ENCODE measurements at regions not wholly inside any gene's neighbourhood (a gene's known extent, or its start where the extent isn't known, plus 50 kb on each side); places are given as distances from the start of the nearest gene placed in this dataset.
"Not testable (repeated sequence)": the region's sequence is repeated elsewhere in the genome, so short reads cannot be mapped to it uniquely, and the experiment has no call there.

DNA sequence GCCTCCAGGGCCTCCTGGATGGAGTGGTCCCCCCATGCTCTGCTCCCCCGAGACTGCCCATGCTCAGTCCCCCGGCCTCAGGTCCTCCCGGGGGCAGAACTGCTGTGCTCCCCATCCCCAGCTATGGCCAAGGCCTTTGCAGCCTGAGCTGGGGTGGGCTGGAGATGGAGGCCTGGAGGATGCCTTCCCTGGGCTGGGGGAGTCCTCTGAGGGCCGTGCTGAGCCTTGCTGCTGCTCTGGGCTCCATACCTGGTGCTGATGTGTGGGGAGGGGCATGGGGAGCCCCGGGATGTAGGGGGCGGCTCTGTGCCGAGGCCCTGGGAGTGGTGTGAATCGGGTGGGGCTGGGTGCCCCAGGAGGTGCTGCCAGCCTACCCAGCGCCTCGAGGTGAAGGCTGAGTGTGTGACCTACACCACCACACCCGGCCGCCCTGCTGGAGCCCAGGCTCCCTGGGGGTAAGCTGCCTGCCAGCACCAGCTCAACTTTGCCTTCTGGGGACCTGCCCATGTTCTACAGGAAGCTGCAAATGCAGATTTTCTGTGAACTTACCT is 109.5 kb downstream of the UNCX start:
- DNase-seq (ENCODE audit: low spot score), result no peak

DNA sequence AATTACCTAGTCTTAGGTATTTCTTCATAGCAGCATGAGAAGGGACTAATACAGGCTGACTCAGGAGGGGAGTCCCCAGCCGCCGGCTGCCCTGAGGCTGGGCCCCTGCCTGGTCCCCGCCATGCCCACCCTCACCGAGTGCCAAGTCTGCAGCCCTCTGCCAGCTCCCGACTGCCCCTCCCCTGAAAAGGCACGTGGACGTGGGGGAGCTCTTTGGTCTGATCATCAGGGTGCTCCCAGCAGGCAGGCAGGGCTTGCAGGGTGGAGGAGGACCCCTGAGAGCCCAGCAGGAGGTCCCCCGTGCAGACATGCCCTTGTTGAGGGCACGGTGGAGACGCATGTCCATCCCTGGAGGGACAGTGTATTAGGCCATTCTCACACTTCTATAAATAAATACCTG is 110.9 kb downstream of the UNCX start:
- DNase-seq (ENCODE audit: low spot score), result no peak

DNA sequence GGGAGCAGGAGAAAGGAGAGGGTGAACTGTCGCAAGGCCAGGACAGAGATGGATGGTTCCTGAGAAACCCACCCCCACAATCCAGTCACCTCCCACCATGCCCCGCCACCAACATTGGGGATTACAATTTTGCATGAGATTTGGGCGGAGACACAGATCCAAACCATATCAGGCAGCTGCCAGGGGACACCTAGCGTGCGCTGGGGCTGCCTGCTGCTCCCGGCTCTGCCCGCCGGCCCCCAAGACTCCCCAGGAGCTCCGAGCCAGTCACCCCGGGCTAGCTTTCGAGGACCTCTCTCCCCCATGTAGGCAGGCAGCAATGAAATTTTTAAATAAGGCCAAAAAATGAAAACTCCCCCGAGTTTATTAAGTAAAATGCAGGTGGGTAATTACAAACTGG is 111.7 kb downstream of the UNCX start:
- no peak for DNase-seq (ENCODE audit: low spot score)

DNA sequence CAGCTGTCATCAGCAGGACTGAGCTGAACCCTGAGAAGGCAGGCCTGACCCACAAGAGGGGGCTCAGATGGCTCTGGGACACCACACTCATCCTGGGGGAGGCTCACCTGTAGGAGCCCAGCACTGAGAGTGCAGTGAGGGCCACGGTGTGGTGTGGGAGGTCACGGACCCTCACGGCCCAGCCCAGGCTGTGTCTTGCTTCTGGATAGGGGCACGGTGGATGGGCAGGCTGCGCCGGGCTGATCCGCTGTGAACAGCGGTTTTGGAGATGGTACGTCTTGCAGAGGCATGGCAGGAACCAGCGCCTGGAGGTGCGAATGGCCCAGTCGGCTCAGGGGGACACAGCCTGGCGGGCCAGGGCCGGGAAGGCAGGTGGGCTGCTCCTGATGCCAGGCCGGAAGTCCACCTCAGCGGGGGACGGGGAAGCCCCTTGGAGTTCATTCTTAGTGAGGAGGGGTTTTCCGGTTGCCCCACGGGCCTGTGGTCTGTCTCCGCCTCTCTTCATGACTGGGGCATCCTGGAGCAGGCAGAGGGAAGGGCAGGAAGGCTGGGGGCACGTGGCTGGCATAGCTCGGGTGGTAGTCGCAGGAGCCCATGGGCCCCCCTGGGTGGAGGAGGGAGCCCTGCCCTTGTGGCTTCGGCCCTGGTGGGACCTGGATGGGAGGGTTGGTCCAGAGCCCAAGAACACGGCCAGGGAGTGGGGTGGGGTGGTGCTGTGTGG is 112.5 kb downstream of the UNCX start:
- DNase-seq (ENCODE audit: low spot score), result no peak

DNA sequence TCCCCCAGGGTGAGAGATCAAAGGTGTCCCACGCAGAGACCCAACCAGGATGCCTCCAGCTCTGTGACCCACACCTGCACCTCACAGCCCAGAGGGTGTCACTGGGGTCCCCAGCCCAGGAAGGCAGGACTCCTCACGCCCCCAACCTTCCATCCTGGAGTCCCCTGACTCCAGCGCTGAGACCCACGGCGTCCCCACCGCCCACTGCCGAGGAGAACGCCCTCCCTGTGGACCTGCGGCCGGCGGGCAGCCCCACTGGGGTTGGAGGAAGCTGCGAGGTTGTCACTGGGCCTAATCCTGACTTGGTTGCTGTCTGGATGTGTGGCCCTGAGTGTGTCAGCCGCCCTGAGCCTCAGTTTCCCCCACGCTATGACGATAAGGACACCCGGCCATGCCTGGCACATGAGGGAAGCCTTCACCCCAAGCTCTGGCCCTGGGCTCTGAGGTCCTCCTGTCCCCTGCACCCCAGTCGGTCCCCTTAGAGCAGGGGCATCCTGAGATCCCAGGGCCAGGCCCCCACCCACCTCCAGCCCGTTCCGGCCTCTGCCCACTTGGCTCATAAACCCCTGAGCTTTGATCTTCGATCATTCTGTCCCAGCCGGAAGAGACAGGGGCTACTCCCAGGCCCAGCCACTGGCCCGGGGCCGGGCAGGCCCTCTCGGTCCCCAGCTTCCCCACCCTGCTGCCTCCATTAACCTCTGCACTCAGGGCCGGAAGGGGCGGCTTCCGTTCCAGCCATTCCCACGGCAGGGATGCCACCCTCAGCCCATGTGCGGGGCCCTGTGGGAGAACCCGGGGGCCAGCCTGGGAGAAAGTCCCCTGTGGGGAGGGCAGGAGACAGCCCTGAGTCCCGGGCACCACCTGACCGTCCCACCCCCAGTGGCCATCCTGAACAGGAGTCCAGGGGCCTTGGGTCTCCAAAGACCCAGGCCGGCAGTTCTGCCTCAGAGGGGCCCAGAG is 113.2 kb downstream of the MICALL2 start:
- no peak for DNase-seq (ENCODE audit: low spot score)

DNA sequence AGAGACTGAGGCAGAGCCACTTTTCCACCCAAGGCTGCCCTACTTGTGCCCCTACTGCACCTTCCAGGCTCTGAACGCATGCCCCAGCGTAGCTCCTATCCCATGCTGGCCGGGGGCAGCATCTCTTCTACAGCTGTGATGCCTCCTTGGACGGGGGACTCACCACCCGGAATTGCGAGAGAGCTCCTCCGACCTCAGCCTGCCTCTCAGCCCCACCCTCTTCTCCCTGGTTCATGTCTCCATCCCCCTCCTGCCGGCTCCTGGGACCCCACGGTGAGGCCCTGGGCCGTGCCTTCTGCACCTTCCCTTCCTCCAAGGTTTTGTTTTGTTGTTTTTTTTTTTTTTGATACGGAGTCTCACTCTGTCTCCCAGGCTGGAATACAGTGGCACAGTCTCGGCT is 112.4 kb downstream of the MICALL2 start:
- DNase-seq (ENCODE audit: low spot score), result no peak

DNA sequence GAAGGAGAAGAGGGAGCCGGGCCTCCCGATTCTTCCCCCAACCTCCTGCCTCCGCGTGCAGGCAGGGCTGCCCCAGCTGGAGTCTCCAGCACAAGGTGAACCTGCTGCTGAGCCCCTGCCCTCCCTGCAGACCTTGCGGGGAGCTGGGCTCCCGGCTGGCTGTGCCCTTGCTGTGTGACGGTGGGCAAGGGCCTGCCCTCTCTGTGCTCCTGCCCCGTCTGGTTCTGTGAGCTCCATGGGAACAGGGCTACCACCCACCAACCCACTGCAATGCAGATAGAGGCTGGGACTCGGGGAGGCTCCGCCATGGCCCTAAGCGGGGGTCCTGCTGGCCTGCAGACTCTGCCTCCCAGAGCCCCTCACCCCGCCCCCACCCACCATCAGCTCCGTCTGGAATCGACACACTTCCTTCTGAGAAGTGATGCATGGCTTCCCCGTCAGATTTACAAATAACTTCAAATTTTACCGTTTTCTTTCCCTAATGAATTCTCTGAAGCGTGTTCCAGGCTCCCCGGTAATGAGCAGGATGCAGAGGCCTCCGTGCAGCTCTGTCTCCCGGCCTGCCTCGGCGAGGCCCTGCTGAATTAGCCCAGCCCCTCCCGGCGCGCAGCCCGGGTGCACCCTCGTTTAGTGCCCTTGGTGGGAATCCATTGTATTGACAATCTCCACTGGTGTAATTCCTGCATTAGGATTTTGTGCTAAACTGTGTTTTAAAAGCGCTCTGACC is 111.0 kb downstream of the MICALL2 start:
- DNase-seq (ENCODE audit: low spot score), result no peak

DNA sequence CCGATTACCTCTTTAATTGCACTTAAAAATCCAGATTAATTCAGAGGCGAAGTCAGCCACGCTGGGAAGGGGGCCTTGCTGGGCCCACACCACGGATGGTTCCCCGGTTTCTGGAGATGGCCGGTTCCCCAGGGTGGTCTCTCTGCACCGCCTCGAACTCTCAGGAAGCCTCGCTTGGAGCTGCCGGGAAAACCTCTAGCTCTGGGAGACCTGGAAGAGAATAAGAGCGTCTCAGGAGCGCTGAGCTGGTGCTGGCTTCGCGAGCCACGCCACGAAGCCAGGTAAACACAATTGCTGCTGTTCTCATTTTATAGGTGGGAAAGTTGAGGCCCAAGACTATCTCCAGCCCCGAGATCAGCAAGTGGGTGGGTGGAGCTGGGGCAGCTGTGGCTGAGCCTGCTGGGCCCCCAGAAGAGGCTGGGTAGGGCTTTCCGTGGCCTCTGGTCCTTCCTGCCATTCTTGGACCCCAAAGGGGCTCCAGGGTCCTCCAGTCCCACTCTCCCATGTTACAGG is 110.4 kb downstream of the MICALL2 start:
- DNase-seq (ENCODE audit: low spot score), result no peak

DNA sequence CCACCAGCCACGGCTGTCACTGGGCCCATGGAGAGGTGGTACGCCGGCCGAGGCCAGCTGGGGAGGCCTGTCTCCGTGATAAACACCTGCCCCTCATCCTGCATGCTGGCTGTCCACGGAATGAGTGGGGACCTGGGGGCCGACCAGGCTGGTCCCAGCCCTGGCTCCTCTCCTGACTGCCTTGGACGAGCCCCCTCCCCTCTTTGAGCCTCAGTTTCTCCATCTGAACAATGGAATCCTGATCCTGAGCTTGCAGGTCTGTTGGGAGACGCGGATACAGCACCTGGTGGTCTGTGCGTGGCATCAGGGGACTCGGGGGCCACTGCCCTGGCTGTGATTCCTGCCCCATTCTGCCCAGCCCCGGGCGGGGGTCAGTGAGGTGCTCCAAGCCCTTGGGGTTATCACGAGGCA is 109.9 kb downstream of the MICALL2 start:
- no peak for DNase-seq (ENCODE audit: low spot score)

DNA sequence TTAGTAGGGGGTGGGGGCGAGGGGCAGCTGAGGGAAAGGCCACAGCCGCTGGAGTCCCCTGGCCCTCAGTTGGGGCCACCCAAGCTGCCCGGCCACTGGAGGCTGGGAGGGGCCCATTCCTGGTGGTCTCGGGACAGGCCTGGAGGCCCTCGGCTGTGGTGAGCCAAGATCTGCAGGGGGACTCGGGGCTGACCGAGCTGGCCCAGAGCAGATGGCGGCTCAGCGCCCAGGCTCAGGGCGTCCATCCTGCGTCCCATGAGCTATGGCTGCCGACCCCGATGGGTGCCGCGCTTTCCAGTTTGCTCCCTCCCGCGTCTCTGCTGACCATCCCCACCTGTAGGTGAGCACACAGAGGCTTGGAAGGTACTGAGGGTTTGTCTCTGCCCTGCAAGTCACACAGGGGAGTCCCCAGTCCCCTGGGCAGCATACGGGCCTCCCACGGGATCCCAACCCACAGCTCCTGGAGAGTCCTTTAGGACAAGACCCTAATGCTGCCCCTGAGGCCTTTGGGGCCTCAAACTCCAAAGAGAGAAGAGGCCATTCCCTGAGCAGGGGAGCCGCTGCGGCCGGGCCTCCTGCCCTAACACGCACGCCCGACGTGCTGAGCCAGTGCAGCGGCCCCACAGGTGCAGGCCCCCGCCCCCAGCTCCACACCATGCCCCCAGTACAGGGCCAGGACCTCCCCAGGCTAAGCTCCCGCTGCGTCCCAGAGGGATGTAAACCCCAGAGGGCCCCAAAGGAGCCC is 107.2 kb downstream of the MICALL2 start:
- DNase-seq (ENCODE audit: low spot score), result no peak

DNA sequence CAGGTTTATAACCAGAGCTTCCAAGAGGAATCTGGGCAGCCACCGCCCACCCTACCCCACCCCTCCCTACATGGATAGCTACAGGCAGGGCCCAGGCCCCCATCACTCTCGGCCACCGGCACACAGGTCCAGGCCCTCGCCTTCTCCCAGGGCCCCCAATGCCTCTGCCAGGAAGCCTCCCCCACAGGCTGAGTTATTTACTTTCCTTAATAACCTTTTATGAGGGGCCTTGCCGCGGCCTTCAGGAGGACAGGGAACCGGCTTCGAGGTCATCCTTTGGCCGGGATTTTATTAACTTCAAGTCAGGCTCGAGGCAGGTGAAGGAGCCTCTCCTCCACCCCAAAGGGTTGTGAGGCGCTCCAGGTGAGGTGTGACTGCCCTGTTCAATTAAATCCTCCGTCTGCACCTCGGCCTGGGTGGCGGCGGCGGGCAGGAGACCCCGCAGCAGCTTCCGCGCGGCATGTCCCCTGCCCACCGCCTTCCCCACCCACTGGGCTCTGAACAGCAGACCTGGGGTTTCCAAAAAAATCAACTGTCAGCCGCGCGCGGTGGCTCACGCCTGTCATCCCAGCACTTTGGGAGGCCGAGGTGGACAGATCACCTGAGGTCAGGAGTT is 106.5 kb downstream of the MICALL2 start:
- no peak for DNase-seq (ENCODE audit: low spot score)

DNA sequence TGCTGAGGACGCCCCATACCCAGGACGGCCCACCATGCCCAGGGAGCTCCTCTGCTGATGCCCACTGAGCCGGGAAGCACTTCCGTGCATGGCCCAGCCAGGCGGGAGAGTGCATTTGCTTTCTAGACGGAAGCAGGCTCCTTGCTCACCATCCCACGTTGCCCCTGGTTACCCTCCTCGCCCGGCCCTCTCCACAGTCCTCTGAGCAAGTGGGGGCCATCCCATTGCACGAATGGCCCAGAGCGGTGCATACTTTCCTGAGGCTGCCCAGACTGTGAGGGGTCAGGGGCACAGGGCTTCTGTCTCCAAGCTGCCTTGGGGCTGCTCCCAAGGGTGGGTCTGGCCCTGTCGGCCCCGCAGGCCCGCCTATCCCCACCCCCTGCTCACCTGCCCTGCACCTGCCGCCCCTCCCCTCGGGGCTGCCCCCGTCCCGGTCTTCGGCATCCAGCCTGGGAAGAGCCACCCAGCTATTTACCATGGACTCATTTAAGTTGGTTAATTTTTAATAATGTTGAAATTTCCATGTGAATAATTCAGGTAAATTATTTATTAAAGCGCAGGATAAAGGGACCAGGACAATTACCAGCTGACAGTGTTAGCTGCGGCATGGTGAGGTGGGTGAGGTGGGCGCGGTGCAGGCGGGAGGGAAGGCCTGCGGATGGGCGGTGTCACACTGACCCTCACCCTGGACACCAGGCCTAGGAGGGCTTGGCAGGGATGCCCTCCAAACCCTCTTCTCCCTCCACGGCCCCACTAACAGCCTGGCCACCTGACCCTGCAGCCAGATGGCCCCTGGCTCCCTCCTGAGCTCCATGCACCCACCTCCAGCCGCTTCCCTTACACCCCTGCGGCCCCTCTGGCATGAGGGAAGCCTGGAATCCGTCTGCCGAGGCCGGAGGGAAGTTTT is 104.4 kb downstream of the MICALL2 start:
- DNase-seq (ENCODE audit: low spot score), result peak; percentile 24

DNA sequence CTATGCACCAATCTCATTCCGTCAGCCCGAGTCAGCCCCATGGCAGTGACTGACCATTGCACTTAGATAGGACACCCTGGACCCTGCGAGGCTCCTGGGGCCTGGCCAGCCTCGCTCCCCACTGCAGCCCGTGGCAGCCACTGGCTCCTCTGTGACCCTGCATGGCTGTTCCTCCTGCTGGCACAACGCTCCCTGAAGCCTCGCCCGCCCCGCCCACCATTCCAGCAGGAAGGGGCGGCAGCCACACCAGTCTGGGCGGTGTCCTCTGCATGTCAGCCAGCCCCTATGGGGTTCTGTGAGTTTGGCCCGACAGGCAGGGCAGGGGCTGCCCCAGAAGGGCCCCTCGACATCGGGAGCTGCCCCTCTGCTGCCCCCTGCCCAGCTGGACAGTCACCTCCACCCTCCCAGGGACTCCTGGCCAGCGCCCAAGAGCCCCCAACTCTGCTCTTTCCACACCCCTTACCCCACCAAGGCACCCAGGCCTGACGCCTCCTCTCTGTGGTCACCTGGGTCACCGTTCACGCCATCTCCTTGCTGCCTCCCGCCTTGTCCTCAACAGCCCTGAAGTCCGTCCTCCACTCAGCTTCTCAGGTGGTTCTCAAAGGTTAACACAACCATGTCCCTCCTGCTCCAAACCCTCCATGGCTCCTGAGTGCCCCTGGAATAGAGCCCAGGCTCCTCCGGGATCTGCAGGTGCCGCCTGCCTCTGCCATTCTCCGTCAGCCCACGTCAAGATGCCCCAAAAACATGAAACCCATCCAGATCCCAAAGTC is 103.5 kb downstream of the MICALL2 start:
- peak; percentile 39 for DNase-seq (ENCODE audit: low spot score)

DNA sequence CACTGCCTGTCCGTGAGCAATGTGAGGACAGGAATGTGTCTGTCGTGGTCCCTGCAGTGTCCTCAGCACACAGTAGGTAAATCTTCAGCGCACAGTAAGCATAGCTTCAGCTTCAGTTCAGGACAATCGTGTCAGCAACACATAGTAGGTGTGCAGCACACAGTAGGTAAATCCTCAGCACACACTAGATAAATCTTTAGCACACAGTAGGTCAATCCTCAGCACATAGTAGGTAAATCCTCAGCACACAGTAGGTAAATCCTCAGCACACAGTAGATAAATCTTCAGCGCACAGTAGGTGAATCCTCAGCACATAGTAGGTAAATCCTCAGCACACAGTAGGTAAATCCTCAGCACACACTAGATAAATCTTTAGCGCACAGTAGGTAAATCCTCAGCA is 102.4 kb downstream of the MICALL2 start:
- DNase-seq (ENCODE audit: low spot score), result not testable (repeated sequence)

DNA sequence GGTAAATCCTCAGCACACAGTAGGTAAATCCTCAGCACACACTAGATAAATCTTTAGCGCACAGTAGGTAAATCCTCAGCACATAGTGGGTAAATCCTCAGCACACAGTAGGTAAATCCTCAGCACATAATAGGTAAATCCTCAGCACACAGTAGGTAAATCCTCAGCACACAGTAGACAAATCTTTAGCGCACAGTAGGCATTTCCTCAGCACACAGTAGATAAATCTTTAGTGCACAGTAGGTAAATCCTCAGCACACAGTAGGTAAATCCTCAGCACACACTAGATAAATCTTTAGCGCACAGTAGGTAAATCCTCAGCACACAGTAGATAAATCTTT is 102.0 kb downstream of the MICALL2 start:
- DNase-seq (ENCODE audit: low spot score), result not testable (repeated sequence)

DNA sequence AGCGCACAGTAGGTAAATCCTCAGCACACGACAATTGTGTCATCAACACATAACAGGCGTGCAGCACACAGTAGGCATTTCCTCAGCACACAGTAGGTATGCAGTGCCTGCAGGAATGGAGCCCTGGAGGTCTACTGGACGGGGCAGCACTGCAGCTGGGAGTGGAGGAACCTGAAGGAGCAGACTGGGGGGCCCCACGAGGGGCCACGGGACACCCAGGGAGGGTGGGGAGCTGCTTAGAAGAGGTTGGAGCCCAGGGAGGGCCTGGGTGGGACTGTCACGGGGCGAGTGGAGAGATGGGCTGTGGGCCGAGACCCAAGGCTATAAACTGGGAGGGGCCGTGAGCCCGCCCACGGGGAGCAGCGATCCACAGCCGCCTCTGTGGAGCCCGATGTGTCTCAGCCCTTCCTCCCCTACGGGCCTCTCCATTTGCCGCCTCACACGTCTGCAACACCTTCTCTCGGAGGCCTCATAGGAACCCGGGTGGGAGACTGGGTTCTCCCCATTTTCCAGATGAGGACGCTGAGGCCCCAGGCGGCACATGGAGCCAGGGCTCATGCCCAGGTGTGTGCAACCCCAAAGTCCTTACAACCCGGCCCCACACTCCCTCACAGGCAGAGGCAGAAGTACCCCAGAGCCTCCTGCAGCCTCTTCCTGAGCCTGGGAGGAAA is 101.5 kb downstream of the MICALL2 start:
- peak; percentile 74 for DNase-seq (ENCODE audit: low spot score)

DNA sequence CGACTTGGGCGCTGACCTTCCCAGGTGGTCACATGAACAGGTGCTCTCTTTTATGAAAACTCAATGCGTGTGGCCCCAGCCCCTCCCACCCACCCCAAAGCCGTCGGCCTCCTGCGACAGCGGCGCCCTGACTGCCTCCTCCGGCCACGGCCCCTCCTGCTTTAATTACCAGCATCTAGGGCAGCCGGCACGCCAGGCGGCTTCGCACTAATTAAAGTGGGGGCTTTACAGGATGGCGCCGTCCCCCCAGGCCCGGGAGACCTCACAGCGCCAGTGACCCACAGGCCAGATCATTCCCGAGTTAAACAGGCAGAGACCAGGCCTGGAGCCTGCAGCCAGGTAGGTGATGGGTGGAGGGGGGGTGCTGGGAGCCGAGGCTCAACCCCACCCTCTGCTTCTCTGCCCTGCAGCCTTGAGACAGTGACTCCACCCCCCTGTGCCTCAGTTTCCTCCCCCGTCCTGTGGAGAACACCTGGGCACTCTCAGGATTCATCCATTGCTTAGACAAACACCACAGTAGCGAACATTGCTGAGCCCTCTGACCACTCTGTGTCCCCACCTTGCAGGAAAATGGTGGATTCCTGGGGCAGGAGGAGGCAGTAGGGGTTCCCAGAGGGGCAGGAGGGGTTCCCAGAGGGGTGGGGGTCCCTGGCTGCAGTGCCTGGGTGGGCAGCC is 100.8 kb downstream of the MICALL2 start:
- peak; percentile 58 for DNase-seq (ENCODE audit: low spot score)

DNA sequence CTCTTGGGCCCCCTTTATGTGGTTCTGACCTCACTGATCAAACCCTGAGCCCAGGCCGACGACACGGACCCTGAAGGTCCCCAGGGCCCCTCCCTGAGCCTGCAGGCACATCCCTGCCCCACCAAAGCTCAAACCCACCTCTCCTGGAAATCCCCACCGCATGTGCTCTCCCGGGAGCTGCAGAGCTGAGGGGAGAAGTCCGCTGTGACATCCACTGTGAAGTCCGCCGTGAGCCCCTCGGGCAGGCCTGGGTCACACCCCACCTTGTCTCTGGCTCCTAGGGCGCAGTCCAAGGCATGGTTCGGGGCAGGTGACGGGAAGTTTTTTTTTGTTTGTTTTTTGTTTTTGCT is 100.2 kb downstream of the MICALL2 start:
- DNase-seq (ENCODE audit: low spot score), result peak; percentile 48
